ENCODE measurements at regions not wholly inside any gene's neighbourhood (a gene's known extent, or its start where the extent isn't known, plus 50 kb on each side); places are given as distances from the start of the nearest gene placed in this dataset.
"Not testable (repeated sequence)": the region's sequence is repeated elsewhere in the genome, so short reads cannot be mapped to it uniquely, and the experiment has no call there.

- H3K4me1 ChIP-seq, result no peaks in the 10 kb centered on the region
- H3K27ac ChIP-seq, result no peak overlapping the region
- TF ChIP-seq POLR2AphosphoS5 (IDR thresholded peaks at IDR 0.05) (no peak), POLR2A (IDR thresholded peaks at IDR 0.05) (no peak), CTCF (IDR thresholded peaks at IDR 0.05 in 8 of 11, conservative IDR thresholded peaks at IDR 0.05 in 3 of 11) (no peak)
- no peaks in the 10 kb centered on the region for H3K36me3 ChIP-seq
- WGBS, 5 donors, result 61 to 88% (median 81%) methylated on average over 1 of the region's 1 CpG
- no peak for DNase-seq
- intact Hi-C loops (cut with DNase I; ENCODE audit: low total_unique reads), result no loop called here
- no peaks in the 10 kb centered on the region for H3K27me3 ChIP-seq (replicated peaks in 1 of 7)
- H3K9me3 ChIP-seq, result no peaks in the 10 kb centered on the region
- H3K4me3 ChIP-seq, result no peak overlapping the region
These were observed 69.5 kb upstream of the BLTP1 start for GRCh38 chr4:122082661-122083060.

- H3K4me1 ChIP-seq; H3K4me3 ChIP-seq; DNase-seq; H3K9me3 ChIP-seq; H3K36me3 ChIP-seq; H3K27me3 ChIP-seq (replicated peaks in 1 of 7); intact Hi-C loops (cut with DNase I; ENCODE audit: low total_unique reads); H3K27ac ChIP-seq: not testable (repeated sequence)
- 64 to 79% (median 74%) methylated on average over 5 to 6 of the region's 6 CpGs for WGBS, 5 donors
These were observed 74.5 kb upstream of the BLTP1 start for GRCh38 chr4:122077653-122078052.

- DNase-seq; H3K4me3 ChIP-seq; H3K36me3 ChIP-seq; H3K27ac ChIP-seq; intact Hi-C loops (cut with DNase I; ENCODE audit: low total_unique reads); H3K4me1 ChIP-seq; H3K9me3 ChIP-seq; H3K27me3 ChIP-seq (replicated peaks in 1 of 7): not testable (repeated sequence)
- WGBS, 5 donors, result 0 to 22% (median 11%) methylated on average over 1 to 2 of the region's 2 CpGs; no CpG with 5 or more reads in 1 of the 5 donors
These were observed 75.3 kb upstream of the BLTP1 start for GRCh38 chr4:122076835-122077234.

- H3K4me1 ChIP-seq, result no peaks in the 10 kb centered on the region
- DNase-seq, result no peak
- no peaks in the 10 kb centered on the region for H3K27me3 ChIP-seq (replicated peaks in 1 of 7)
- no peak overlapping the region for H3K4me3 ChIP-seq
- intact Hi-C loops (cut with DNase I; ENCODE audit: low total_unique reads), result no loop called here
- no peaks in the 10 kb centered on the region for H3K9me3 ChIP-seq
- no peak for TF ChIP-seq CTCF (IDR thresholded peaks at IDR 0.05 in 8 of 11, conservative IDR thresholded peaks at IDR 0.05 in 3 of 11)
- no peak for TF ChIP-seq POLR2A (IDR thresholded peaks at IDR 0.05)
- no peak for TF ChIP-seq POLR2AphosphoS5 (IDR thresholded peaks at IDR 0.05)
- H3K36me3 ChIP-seq, result no peaks in the 10 kb centered on the region
- no peak overlapping the region for H3K27ac ChIP-seq
- 35 to 86% (median 63%) methylated on average over 2 of the region's 2 CpGs for WGBS, 5 donors
These were observed 78.5 kb upstream of the BLTP1 start for GRCh38 chr4:122073615-122074014.

- H3K27me3 ChIP-seq (replicated peaks in 1 of 7), result no peaks in the 10 kb centered on the region
- TF ChIP-seq CTCF (IDR thresholded peaks at IDR 0.05 in 8 of 11, conservative IDR thresholded peaks at IDR 0.05 in 3 of 11), result no peak
- TF ChIP-seq POLR2AphosphoS5 (IDR thresholded peaks at IDR 0.05), result no peak
- TF ChIP-seq POLR2A (IDR thresholded peaks at IDR 0.05), result no peak
- H3K9me3 ChIP-seq, result no peaks in the 10 kb centered on the region
- DNase-seq, result no peak
- WGBS, 5 donors, result 74 to 81% (median 77%) methylated on average over 6 of the region's 6 CpGs
- intact Hi-C loops (cut with DNase I; ENCODE audit: low total_unique reads), result no loop called here
- H3K27ac ChIP-seq, result no peak overlapping the region
- H3K36me3 ChIP-seq, result no peaks in the 10 kb centered on the region
- no peak overlapping the region for H3K4me3 ChIP-seq
- H3K4me1 ChIP-seq, result no peaks in the 10 kb centered on the region
These were observed 86.2 kb upstream of the BLTP1 start for GRCh38 chr4:122065915-122066314.

Measured in spleen (tissue), 11 donors.